MM.1S (cell line): ENCODE measurements at regions not wholly inside any gene's neighbourhood (a gene's known extent, or its start where the extent isn't known, plus 50 kb on each side); places are given as distances from the start of the nearest gene placed in this dataset.

Source experiments
- EZH2phosphoT487 ChIP-seq: fragments of 300-600 bp; sonication (generic); IDR thresholded peaks from 2 replicates; pipeline ENCODE4 v1.6.1; 2018; ENCODE audit warnings: antibody characterized with exemption, low read length
- TF ChIP-seq, protein P1 (sequence below): fragments of 300-600 bp; sonication (generic); IDR thresholded peaks from 2 replicates; pipeline ENCODE4 v1.5.1; 2016; ENCODE audit warnings: antibody characterized with exemption, low read length, mixed read lengths

GRCh38 chr20:19876828-19877460 lies 118.9 kb downstream of the RIN2 start:
- TF ChIP-seq, protein P1, sequence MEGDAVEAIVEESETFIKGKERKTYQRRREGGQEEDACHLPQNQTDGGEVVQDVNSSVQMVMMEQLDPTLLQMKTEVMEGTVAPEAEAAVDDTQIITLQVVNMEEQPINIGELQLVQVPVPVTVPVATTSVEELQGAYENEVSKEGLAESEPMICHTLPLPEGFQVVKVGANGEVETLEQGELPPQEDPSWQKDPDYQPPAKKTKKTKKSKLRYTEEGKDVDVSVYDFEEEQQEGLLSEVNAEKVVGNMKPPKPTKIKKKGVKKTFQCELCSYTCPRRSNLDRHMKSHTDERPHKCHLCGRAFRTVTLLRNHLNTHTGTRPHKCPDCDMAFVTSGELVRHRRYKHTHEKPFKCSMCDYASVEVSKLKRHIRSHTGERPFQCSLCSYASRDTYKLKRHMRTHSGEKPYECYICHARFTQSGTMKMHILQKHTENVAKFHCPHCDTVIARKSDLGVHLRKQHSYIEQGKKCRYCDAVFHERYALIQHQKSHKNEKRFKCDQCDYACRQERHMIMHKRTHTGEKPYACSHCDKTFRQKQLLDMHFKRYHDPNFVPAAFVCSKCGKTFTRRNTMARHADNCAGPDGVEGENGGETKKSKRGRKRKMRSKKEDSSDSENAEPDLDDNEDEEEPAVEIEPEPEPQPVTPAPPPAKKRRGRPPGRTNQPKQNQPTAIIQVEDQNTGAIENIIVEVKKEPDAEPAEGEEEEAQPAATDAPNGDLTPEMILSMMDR: no peak
- no peak for TF ChIP-seq EZH2phosphoT487
